Heart right ventricle (tissue), 16 donors: ENCODE measurements at regions not wholly inside any gene's neighbourhood (a gene's known extent, or its start where the extent isn't known, plus 50 kb on each side); places are given as distances from the start of the nearest gene placed in this dataset.

ENCODE experiments used
- ATAC-seq, 8 donors: fragments of 200-7000 bp; cut with Tn5 transposase; one replicate each; pipeline ENCODE4 v1.9.1; 2020; ENCODE audit warnings: mild to moderate bottlenecking in 8 of 8, moderate library complexity in 8 of 8, moderate number of reproducible peaks in 1 of 8
- DNase-seq, 2 donors: peaks; one replicate each; pipeline ENCODE4 v3.0.0-alpha.2; 2020
- H3K27ac ChIP-seq, 10 donors: fragments of 200-600 bp; sonication (generic) in 2 of 10; one replicate each; pipeline versions ENCODE4 v1.5.0 to v1.8.0; 2020 to 2022; ENCODE audit warnings: mild to moderate bottlenecking in 3 of 10
- H3K27me3 ChIP-seq, 7 donors: fragments of 200-600 bp; one replicate each; pipeline ENCODE4 v1.8.0; 2021 to 2022; ENCODE audit warnings: mild to moderate bottlenecking in 2 of 7
- H3K36me3 ChIP-seq, 9 donors: fragments of 200-600 bp; sonication (generic) in 1 of 9; one replicate each; pipeline versions ENCODE4 v1.5.0 to v1.8.0; 2020 to 2022; ENCODE audit warnings: mild to moderate bottlenecking in 2 of 9
- H3K4me1 ChIP-seq, 9 donors: fragments of 200-600 bp; sonication (generic) in 1 of 9; one replicate each; pipeline versions ENCODE4 v1.5.0 to v1.8.0; 2020 to 2022; ENCODE audit warnings: mild to moderate bottlenecking in 4 of 9
- H3K4me3 ChIP-seq, 10 donors: fragments of 200-600 bp; sonication (generic) in 2 of 10; one replicate each; pipeline versions ENCODE4 v1.5.0 to v1.8.0; 2020 to 2022; ENCODE audit warnings: mild to moderate bottlenecking in 7 of 10, moderate library complexity in 2 of 10
- H3K9me3 ChIP-seq, 11 donors: fragments of 200-600 bp in 10 of 11; sonication (generic) in 2 of 11; one replicate each; pipeline versions ENCODE4 v1.5.0 to v1.8.0; 2013 to 2022; ENCODE audit warnings: mild to moderate bottlenecking in 2 of 11, control low read depth in 1 of 11, moderate library complexity in 1 of 11
- WGBS, 2 donors: extraction: QIAGEN DNeasy Blood & Tissue Kit; methylation state at CpG; one replicate each; pipeline ENCODE4 v1.1.7; 2013; ENCODE audit warnings: inconsistent platforms in 1 of 2; 5-methylcytosine and 5-hydroxymethylcytosine counted together
- intact Hi-C, 10 donors: fragments of 100-400 bp; cut with DNase I; formaldehyde crosslinking; loops; one replicate each; pipeline versions ENCODE4 v1.11.1 to v1.14.2; 2022
- TF ChIP-seq, protein P1 (sequence below), 9 donors: fragments of 200-600 bp; sonication (generic) in 2 of 9; IDR thresholded peaks; one replicate each; pipeline versions ENCODE4 v1.5.0 to v1.8.0; 2021 to 2022; ENCODE audit warnings: antibody characterized with exemption in 9 of 9, mild to moderate bottlenecking in 5 of 9, moderate library complexity in 1 of 9
- donor health status: Arrhythmogenic right ventricular cardiomyopathy.
- donor health status: ischemic (EF 13 %, LVEDD 7.1; RV severe dilation, severe dysfunction).
- donor health status: healthy with polysubstance abuse.
- donor health status: DM: no; HTN: yes; CAD: no.
- donor health status: DM: no; HTN: no; CAD: no.
- donor health status: ischemic (EF 25% LVEDD 6.9; RV normal size, moderate dysfunction).
- donor health status: ischemic (EF 25% LVEDD 5.7; RV mildly dilated, moderate dysfunction).
- donor health status: healthy.
- donor health status: DM: yes; HTN: yes; CAD: no.
- donor health status: Ischemic cardiomyopathy.
- donor health status: ischemic (EF 35%, LVEDD 5.7; RV mildly dilated, moderate dysfunction).
- donor health status: nonischemic (EF 11% LVEDD 7.7; RV severe dilation, severe dysfunction).
- donor health status: DM: yes; HTN: yes; CAD: no.
- donor health status: PGD.
- donor health status: ischemic (EF 29% LVEDD 5.4; RV normal size, mild dysfunction).
- donor health status: nonischemic (EF 23%, LVEDD 6.1; RV moderate dilation, normal function).

DNA sequence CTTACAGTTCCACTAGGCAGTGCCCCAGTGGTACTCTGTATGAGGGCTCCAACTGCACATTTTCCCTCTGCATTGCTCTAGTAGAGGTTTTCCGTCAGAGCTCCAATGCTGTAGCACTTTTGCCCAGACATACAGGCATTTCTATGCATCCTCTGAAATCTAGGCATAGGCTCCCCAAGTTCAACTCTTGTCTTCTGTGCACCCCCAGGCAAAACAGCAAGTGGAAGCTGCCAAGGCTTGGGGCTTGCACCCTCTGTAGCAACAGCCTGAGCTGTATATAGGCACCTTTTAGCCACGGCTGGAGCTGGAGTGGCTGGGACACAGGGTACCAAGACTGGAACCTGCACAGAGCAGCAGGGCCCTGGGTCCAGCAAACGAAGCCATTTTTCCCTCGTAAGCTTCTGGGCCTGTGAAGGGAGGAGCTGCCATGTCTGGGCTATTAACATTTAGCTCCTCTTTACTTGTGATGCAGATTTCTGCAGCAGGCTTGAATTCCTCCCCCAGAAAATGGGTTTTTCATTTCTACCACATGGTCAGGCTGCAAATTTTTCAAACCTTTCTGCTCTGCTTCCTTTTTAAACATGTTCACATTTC, 596.2 kb upstream of the ADGRB3 start:
- Histone ChIP-seq H3K27ac (no peak overlapping the region), H3K36me3 (no peaks in the 10 kb centered on the region), H3K9me3 (peaks cover 0 to 13% (median 0%) of the 10 kb centered on the region in 11 donors), H3K4me3 (no peak overlapping the region), H3K27me3 (no peaks in the 10 kb centered on the region), H3K4me1 (no peaks in the 10 kb centered on the region)
- no peak for ATAC-seq
- intact Hi-C loops: no loop called here
- TF ChIP-seq, protein P1, sequence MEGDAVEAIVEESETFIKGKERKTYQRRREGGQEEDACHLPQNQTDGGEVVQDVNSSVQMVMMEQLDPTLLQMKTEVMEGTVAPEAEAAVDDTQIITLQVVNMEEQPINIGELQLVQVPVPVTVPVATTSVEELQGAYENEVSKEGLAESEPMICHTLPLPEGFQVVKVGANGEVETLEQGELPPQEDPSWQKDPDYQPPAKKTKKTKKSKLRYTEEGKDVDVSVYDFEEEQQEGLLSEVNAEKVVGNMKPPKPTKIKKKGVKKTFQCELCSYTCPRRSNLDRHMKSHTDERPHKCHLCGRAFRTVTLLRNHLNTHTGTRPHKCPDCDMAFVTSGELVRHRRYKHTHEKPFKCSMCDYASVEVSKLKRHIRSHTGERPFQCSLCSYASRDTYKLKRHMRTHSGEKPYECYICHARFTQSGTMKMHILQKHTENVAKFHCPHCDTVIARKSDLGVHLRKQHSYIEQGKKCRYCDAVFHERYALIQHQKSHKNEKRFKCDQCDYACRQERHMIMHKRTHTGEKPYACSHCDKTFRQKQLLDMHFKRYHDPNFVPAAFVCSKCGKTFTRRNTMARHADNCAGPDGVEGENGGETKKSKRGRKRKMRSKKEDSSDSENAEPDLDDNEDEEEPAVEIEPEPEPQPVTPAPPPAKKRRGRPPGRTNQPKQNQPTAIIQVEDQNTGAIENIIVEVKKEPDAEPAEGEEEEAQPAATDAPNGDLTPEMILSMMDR (IDR thresholded peaks at IDR 0.05): no peak
- 62% methylated on average over 4 of the region's 4 CpGs for WGBS, 2 donors
- DNase-seq: no peak

DNA sequence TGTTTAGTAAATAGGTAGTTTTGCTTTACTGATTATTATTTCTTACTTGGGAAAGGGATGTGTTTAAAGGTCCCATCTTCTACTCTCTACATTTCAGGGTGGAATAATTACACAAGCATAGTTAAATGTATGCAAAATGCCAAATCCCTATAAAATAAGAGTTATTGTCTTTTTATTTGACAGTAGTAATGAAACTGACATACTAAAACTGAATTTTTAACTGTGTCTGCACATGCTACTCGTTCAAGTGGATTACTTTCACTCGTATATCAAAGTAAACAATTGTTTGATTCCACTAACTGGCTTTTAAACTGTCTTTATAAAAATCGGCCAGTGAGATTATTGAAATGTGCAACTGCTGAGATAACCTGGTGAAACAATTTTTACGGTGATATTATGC, 602.9 kb upstream of the ADGRB3 start:
- DNase-seq: no peak
- peaks cover 0 to 13% (median 0%) of the 10 kb centered on the region in 11 donors for H3K9me3 ChIP-seq
- intact Hi-C loops: no loop called here
- WGBS, 2 donors: 72 to 81% methylated on average over 4 of the region's 4 CpGs
- no peaks in the 10 kb centered on the region for H3K4me1 ChIP-seq
- H3K36me3 ChIP-seq: no peaks in the 10 kb centered on the region
- no peak overlapping the region for H3K27ac ChIP-seq
- H3K4me3 ChIP-seq: no peak overlapping the region
- TF ChIP-seq, protein P1 (IDR thresholded peaks at IDR 0.05): no peak
- no peak for ATAC-seq
- H3K27me3 ChIP-seq: no peaks in the 10 kb centered on the region

DNA sequence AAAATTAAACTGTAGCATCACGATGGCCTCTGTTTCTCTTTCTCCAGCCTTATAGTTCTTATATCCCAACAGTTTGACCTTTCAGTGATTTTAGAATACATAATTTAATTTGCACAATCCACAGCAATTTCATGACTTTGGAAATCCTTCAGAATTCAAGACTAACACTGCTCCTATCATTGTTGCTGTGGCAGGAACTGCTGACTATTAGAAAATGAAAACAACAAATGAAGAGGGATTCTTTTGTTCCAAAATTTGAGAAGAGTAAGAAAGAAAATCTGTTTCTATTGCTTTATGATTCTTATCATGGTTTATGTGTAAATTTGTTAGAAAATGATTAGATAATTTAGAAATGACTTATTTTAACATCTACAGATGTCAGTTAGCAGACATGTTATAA, 604.0 kb upstream of the ADGRB3 start:
- no peaks in the 10 kb centered on the region for H3K4me1 ChIP-seq
- H3K9me3 ChIP-seq: peaks cover 0 to 13% (median 0%) of the 10 kb centered on the region in 11 donors
- TF ChIP-seq, protein P1 (IDR thresholded peaks at IDR 0.05): no peak
- H3K4me3 ChIP-seq: no peak overlapping the region
- DNase-seq (no peak), ATAC-seq (no peak)
- H3K27me3 ChIP-seq: no peaks in the 10 kb centered on the region
- H3K27ac ChIP-seq: no peak overlapping the region
- intact Hi-C loops: no loop called here
- no peaks in the 10 kb centered on the region for H3K36me3 ChIP-seq
- 78 to 89% methylated on average over 1 of the region's 1 CpG for WGBS, 2 donors

DNA sequence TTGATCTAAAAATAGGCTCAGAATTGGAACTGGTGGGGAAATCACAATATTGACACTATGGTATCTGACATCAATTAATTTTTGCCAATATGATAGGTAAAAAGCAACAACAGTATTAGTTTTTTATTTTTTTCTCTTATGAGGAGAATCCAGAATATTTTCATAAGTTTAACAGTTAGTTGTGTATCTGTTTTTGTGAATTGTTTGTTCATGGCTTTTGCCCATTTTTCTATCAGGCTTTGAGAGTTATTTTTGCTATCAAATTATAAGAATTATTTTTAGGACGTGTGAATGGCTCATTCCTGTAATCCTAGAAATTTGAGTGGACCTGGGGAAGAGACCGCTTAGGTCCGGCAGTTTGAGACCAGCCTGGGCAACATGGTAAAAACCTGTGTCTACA, 608.6 kb upstream of the ADGRB3 start:
- TF ChIP-seq, protein P1 (IDR thresholded peaks at IDR 0.05): no peak
- Histone ChIP-seq H3K27me3 (no peaks in the 10 kb centered on the region), H3K36me3 (no peaks in the 10 kb centered on the region), H3K27ac (no peak overlapping the region), H3K9me3 (peaks cover 0 to 17% (median 0%) of the 10 kb centered on the region in 11 donors), H3K4me1 (no peaks in the 10 kb centered on the region), H3K4me3 (no peak overlapping the region)
- 68 to 71% methylated on average over 3 of the region's 3 CpGs for WGBS, 2 donors
- ATAC-seq (no peak), DNase-seq (no peak)
- intact Hi-C loops: no loop called here
